GM19397 (cell line): ENCODE measurements at regions not wholly inside any gene's neighbourhood (a gene's known extent, or its start where the extent isn't known, plus 50 kb on each side); places are given as distances from the start of the nearest gene placed in this dataset.
"Not testable (repeated sequence)": the region's sequence is repeated elsewhere in the genome, so short reads cannot be mapped to it uniquely, and the experiment has no call there.

ENCODE experiments used
- ATAC-seq: cut with Tn5 transposase; IDR thresholded peaks from one replicate; pipeline ENCODE4 v1.9.1; 2021; ENCODE audit warnings: mild to moderate bottlenecking, moderate library complexity; ENCODE audit not compliant: unreplicated experiment

DNA sequence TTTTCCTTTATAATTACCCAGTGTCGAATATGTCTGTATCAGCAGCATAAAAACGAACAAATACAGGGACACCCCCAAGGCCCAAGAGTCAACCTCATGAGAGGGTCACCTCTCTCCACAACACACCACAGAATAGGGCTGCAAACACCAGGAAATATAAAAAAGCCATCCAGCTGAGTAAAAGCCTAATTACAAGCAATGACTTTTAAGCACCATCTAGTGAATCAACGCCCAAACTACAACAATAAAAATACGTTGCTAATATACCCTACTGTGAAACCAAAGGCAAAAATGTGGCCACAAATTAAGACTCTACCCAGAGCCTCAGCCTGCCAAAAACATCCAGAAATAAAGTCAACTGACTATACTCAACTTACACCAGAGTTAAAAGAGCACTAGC is 817.9 kb upstream of the NEGR1 start:
- no peak for ATAC-seq

GRCh38 chr1:73097917-73098316 is 815.6 kb upstream of the NEGR1 start:
- ATAC-seq: no peak

- no peak for ATAC-seq
Observed at GRCh38 chr1:73096841-73097240, 814.5 kb upstream of the NEGR1 start.

DNA sequence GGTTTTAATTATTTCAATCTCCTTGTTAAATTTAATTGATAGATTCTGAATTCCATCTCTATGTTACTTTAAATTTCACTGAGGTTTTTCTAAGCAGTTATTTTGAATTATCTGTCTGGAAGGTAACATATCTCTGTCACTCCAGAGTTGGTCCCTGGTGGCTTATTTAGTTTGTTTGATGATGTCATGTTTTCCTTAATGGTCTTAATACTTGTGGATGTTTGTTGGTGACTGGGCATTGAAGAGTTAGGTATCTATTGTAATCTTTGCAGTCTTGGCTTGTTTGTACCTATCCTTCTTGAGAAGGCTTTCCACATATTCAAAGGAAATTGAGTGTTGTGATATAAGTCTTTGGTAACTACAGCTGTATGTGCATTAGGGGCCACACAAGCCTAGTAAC is 810.0 kb upstream of the NEGR1 start:
- no peak for ATAC-seq

GRCh38 chr1:73066866-73067265 is 784.5 kb upstream of the NEGR1 start:
- ATAC-seq: no peak

DNA sequence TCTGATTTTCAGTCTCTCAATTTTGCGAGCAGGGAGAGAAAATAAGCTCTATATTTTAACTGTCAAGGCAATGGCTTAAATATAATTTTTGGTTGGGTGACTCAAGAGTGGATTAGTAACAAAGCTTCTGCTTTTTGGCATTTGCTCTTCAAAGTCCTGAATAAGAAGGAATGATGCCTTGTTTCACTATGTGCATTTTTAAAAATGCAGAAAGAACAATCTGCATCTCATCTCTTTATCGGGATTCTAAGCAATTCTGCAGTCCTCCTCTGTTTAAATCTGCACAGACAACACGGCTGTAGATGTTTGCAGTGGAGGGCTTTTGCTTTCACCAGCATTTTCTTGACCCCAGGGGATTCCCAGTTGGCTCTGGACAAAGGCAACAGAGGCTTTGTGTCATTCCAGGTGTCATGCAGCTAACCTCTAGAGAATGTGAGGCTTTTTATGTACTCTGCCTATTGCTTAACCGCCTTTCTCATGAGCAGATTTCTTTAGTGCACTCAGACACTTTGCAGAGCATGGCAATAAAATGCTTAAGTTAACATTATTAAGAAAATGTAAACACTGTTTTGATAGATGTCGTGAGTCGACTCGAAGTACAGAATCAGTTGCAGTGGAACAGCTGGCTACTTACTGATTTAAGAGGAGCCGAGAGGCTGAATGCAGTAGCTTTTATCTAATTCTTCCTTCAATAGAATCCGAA is 783.2 kb upstream of the NEGR1 start:
- no peak for ATAC-seq

GRCh38 chr1:73056826-73057225 is 774.5 kb upstream of the NEGR1 start:
- ATAC-seq: no peak

DNA sequence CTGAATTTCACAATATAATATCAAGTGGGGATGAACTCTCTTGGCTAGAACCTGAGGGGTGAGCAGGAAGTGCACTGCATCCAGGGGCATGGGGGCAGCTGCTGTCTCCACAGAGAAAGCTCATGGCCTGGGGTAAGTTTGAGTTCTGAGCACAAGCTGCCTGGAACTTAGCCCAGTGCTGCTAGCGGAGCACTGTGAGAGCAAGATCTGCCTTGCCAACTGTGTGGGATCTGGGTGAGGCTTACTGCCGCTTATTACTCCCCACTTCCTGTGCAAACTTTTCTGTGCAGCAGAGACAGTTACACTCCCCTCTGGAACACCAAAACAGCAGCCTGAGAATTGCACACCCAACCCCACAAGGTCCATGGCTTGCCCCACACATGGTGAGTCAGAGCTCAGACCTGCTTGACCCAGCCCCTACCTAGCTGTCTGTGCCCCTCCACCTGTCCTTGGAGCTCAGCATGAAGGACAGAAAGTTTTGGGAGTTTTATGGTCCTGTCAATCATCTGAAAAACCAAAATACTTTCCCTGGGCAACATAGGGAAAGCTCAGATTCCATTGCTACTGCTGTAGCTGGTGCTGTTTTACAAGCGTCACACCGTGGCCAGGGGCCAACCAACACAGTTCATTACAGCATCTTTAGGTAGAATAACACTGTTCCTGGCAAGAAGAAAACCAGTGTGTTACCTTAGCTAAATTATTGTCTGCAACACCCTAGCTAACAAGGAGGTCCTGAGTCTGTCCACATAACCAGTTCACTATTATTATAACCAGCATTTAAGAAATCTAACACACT is 762.1 kb upstream of the NEGR1 start:
- ATAC-seq: no peak

GRCh38 chr1:73042403-73042802 is 760.1 kb upstream of the NEGR1 start:
- no peak for ATAC-seq

- ATAC-seq: no peak
Observed at GRCh38 chr1:73040811-73041210, 758.5 kb upstream of the NEGR1 start.

GRCh38 chr1:73034271-73034670 is 751.9 kb upstream of the NEGR1 start:
- ATAC-seq: no peak

GRCh38 chr1:73033640-73034039 is 751.3 kb upstream of the NEGR1 start:
- no peak for ATAC-seq

DNA sequence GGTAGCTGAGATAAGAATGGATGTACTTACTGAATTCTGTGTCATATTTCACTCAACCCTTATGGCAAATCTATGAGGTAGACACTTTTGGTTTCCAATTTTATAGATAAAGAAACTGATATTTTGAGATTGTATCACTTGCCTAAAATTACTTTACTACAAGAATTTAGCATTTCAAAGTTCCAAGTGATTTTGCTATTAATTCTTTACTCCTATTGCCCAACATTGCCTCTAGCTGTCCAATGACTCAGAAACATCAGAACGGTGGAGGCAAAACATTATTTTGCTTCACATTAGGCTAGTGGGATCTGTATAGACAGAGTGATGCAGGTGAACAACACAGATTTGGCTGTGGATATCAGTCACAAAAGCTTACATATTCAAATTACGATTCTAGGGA is 747.2 kb upstream of the NEGR1 start:
- no peak for ATAC-seq

GRCh38 chr1:73026114-73026513 is 743.8 kb upstream of the NEGR1 start:
- ATAC-seq: no peak

DNA sequence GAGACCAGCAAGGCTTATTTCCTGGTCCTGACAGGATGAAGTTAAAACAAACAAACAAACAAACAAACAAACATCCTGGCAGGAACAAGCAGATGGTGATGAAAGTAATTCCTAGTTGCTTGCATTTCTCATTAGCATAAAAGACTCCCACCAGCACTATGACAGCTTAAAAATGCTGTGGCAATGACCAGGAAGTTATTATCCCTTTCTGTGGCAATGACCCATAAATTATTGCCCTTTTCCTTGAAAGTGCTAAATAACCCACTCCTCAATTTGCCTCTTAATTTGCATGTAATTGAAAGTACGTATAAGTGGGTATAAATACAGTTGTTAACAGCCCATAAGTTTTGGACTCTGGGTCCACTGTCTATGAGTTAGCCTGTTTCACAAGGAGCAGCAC is 727.6 kb upstream of the NEGR1 start:
- no peak for ATAC-seq

GRCh38 chr1:73009311-73009710 is 727.0 kb upstream of the NEGR1 start:
- no peak for ATAC-seq

DNA sequence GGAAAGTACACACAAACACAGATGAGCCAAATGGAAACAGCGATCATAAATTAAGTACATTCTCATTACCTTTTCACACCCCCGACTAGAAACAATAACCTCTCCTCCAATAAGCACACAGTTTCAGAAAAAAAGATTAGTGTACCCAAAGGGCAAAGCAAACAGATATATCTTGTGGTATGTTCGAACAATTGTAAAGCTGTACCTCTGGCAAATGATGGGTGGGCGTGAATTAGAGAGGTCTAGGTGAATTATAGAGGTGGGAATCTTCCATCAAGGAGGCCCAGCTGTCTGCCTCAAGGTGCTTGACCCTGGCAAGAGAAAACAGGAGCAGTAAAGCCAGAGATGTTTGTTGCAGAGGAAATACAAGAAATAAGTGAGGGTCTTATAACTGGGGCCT is 715.3 kb upstream of the NEGR1 start:
- ATAC-seq: no peak

GRCh38 chr1:72997041-72997440 is 714.7 kb upstream of the NEGR1 start:
- ATAC-seq: no peak

DNA sequence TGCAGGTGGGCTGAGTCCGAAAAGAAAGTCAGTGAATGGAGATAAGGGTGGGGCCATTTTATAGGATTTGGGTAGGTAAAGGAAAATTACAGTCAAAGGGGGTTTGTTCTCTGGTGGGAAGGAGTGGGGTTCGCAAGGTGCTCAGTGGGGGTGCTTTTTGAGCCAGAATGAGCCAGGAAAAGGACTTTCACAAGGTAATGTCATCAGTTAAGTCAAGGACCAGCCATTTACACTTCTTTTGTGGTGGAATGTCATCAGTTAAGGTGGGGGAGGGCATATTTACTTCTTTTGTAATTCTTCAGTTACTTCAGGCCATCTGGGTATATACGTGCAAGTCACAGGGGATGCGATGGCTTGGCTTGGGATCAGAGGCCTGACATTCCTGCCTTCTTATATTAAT is 705.5 kb upstream of the NEGR1 start:
- ATAC-seq: not testable (repeated sequence)

- ATAC-seq: no peak
Observed at GRCh38 chr1:72986591-72987290, 704.4 kb upstream of the NEGR1 start.

DNA sequence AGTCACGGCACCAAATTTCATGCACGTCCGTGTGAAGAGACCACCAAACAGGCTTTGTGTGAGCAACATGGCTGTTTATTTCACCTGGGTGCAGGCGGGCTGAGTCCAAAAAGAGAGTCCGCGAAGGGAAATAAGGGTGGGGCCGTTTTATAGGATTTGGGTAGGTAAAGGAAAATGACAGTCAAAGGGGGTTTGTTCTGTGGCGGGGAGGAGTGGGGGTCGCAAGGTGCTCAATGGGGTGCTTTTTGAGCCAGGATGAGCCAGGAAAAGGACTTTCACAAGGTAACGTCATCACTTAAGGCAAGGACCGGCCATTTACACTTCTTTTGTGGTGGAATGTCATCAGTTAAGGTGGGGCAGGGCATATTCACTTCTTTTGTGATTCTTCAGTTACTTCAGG is 702.7 kb upstream of the NEGR1 start:
- ATAC-seq: not testable (repeated sequence)

DNA sequence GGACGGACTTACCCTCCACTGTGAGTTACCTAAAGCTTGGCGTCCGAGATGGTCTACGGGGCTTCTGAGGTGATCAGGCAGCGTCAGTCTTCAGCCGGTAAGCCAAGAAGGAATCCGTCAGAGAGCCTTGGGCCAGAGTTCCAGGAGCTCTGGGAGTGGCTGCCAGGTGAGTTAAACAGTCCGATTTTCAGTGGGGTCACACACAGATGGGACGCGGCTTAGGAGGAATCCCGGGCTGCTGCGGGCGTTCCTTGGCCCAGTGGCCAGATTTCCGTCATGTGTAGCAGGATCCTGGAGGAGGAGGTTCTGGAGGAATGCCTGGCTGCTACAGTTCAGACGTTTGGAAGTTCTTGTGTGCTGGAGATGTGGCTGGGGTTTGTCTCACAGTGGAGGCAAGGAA is 700.7 kb upstream of the NEGR1 start:
- ATAC-seq: not testable (repeated sequence)
